Natural killer cell (primary cell): ENCODE measurements at regions not wholly inside any gene's neighbourhood (a gene's known extent, or its start where the extent isn't known, plus 50 kb on each side); places are given as distances from the start of the nearest gene placed in this dataset.

Experiments used
- ATAC-seq, 3 donors: fragments of 150-1000 bp in 2 of 3; fragments of 200-7000 bp in 1 of 3; cut with Tn5 transposase; 1 replicate in 1 of 3; 2 replicates in 2 of 3; pipeline ENCODE4 v1.10.0; 2021; ENCODE audit warnings: mild to moderate bottlenecking in 2 of 3, moderate library complexity in 2 of 3
- DNase-seq, 2 donors: peaks; one replicate each; pipeline versions ENCODE4 v3.0.0 to v3.0.0-alpha.2; 2013 to 2021; ENCODE audit warnings: mixed read lengths in 1 of 2
- H3K27ac ChIP-seq: one replicate; pipeline ENCODE4 v1.5.1; 2013; ENCODE audit warnings: mild to moderate bottlenecking, low read length
- H3K27me3 ChIP-seq: one replicate; pipeline ENCODE4 v1.6.1; 2013; ENCODE audit warnings: low read length; ENCODE audit not compliant: control insufficient read depth, insufficient read depth
- H3K36me3 ChIP-seq: one replicate; pipeline ENCODE4 v1.6.1; 2013; ENCODE audit warnings: low read length; ENCODE audit not compliant: control insufficient read depth, insufficient read depth
- H3K4me1 ChIP-seq: one replicate; pipeline ENCODE4 v1.6.1; 2013; ENCODE audit warnings: low read length; ENCODE audit not compliant: control insufficient read depth, insufficient read depth
- H3K4me3 ChIP-seq: one replicate; pipeline ENCODE4 v1.5.1; 2013; ENCODE audit warnings: low read length
- H3K9me3 ChIP-seq: one replicate; pipeline ENCODE4 v1.6.1; 2013; ENCODE audit warnings: low read length; ENCODE audit not compliant: control insufficient read depth, insufficient read depth
- H3K27ac Mint-ChIP-seq, 2 donors: one replicate each; pipeline ENCODE4 v1.8.0; 2022; ENCODE audit warnings: mild to moderate bottlenecking in 2 of 2, mixed read lengths in 2 of 2, moderate library complexity in 1 of 2
- H3K27me3 Mint-ChIP-seq, 2 donors: one replicate each; pipeline ENCODE4 v1.8.0; 2022; ENCODE audit warnings: low read depth in 2 of 2, mixed read lengths in 2 of 2
- H3K36me3 Mint-ChIP-seq: one replicate; pipeline ENCODE4 v1.8.0; 2022; ENCODE audit warnings: mixed read lengths
- H3K4me1 Mint-ChIP-seq, 2 donors: one replicate each; pipeline ENCODE4 v1.8.0; 2022; ENCODE audit warnings: mixed read lengths in 2 of 2
- H3K4me3 Mint-ChIP-seq: one replicate; pipeline ENCODE4 v1.8.0; 2022; ENCODE audit warnings: mild to moderate bottlenecking, moderate library complexity, mixed read lengths
- H3K9me3 Mint-ChIP-seq, 2 donors: one replicate each; pipeline ENCODE4 v1.8.0; 2022; ENCODE audit warnings: mixed read lengths in 2 of 2
- WGBS: methylation state at CpG from one replicate; pipeline ENCODE4 v1.1.7; 2013; ENCODE audit warnings: missing lambda C conversion rate; ENCODE audit not compliant: insufficient coverage; 5-methylcytosine and 5-hydroxymethylcytosine counted together
- intact Hi-C: fragments of 100-400 bp; cut with micrococcal nuclease; formaldehyde crosslinking; loops from one replicate; pipeline ENCODE4 v1.14.2; 2022
- TF ChIP-seq, protein P1 (sequence below): fragments of 200-600 bp; IDR thresholded peaks from one replicate; pipeline ENCODE4 v1.8.0; 2022; ENCODE audit warnings: antibody characterized with exemption

DNA sequence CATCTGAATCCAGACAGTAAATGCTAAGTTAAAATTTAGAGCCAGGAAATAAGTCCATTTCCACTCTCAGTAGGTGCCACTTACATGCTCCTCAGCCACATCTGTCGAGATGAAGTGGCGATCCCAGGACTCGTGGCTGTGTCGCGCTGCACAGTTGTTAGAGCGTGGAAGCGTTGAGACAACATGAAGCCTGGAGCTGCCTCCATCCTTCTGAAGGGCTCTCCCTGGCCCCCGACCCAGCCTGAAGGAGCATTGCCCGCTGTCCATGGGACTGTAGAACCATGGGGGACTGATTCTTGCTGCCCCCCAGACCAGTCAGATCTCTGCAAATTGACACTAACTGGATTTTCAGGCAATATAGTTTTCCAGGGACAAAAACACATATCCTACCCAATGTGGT, 58.9 kb downstream of the IRX1 start:
- H3K4me3 Mint-ChIP-seq, result no peak overlapping the region
- ATAC-seq (no peak), DNase-seq (no peak)
- 87% methylated on average over 9 of the region's 9 CpGs for WGBS
- no peaks in the 10 kb centered on the region for H3K27me3 ChIP-seq
- H3K27me3 Mint-ChIP-seq, result peaks cover 0 to 9% of the 10 kb centered on the region in 2 donors
- intact Hi-C loops, result no loop called here
- H3K4me3 ChIP-seq, result no peak overlapping the region
- no peaks in the 10 kb centered on the region for H3K4me1 Mint-ChIP-seq
- TF ChIP-seq, protein P1, sequence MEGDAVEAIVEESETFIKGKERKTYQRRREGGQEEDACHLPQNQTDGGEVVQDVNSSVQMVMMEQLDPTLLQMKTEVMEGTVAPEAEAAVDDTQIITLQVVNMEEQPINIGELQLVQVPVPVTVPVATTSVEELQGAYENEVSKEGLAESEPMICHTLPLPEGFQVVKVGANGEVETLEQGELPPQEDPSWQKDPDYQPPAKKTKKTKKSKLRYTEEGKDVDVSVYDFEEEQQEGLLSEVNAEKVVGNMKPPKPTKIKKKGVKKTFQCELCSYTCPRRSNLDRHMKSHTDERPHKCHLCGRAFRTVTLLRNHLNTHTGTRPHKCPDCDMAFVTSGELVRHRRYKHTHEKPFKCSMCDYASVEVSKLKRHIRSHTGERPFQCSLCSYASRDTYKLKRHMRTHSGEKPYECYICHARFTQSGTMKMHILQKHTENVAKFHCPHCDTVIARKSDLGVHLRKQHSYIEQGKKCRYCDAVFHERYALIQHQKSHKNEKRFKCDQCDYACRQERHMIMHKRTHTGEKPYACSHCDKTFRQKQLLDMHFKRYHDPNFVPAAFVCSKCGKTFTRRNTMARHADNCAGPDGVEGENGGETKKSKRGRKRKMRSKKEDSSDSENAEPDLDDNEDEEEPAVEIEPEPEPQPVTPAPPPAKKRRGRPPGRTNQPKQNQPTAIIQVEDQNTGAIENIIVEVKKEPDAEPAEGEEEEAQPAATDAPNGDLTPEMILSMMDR, result no peak
- peaks cover 0 to 2% of the 10 kb centered on the region in 2 donors for H3K9me3 Mint-ChIP-seq
- no peaks in the 10 kb centered on the region for H3K36me3 ChIP-seq
- H3K27ac ChIP-seq, result no peak overlapping the region
- no peaks in the 10 kb centered on the region for H3K4me1 ChIP-seq
- no peaks in the 10 kb centered on the region for H3K36me3 Mint-ChIP-seq
- peaks cover 3% of the 10 kb centered on the region for H3K9me3 ChIP-seq
- H3K27ac Mint-ChIP-seq, result no peak overlapping the region

DNA sequence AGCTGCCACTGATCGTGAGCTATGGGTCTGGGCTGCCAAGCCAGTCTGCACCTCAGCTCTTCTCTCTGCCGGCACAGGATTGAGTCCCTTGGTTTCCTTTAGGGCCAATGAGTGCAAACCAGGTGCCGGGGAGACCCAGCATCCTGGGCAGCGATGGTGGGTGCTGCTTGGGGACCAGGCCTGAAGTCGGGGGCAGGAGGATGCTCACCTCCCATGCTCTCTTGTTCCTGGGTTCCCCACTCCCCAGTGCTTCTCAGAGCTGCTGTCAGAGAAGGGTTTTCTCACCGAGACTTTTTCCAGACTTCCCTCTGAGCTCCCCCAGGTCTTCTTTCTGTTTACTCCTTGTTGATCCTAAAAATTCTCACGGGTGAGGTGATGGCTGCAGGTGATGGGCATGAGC, 61.2 kb downstream of the IRX1 start:
- WGBS, result 81% methylated on average over 6 of the region's 7 CpGs
- no peaks in the 10 kb centered on the region for H3K4me1 ChIP-seq
- Mint-ChIP-seq H3K36me3 (no peaks in the 10 kb centered on the region), H3K27ac (no peak overlapping the region), H3K4me1 (peaks cover 0 to under 1% of the 10 kb centered on the region in 2 donors), H3K9me3 (peaks cover 0 to 2% of the 10 kb centered on the region in 2 donors), H3K4me3 (no peak overlapping the region), H3K27me3 (no peaks in the 10 kb centered on the region)
- intact Hi-C loops, result no loop called here
- ATAC-seq (no peak), DNase-seq (no peak)
- H3K27ac ChIP-seq, result no peak overlapping the region
- no peaks in the 10 kb centered on the region for H3K36me3 ChIP-seq
- peaks cover 3% of the 10 kb centered on the region for H3K9me3 ChIP-seq
- no peak overlapping the region for H3K4me3 ChIP-seq
- TF ChIP-seq, protein P1, result no peak
- H3K27me3 ChIP-seq, result no peaks in the 10 kb centered on the region

DNA sequence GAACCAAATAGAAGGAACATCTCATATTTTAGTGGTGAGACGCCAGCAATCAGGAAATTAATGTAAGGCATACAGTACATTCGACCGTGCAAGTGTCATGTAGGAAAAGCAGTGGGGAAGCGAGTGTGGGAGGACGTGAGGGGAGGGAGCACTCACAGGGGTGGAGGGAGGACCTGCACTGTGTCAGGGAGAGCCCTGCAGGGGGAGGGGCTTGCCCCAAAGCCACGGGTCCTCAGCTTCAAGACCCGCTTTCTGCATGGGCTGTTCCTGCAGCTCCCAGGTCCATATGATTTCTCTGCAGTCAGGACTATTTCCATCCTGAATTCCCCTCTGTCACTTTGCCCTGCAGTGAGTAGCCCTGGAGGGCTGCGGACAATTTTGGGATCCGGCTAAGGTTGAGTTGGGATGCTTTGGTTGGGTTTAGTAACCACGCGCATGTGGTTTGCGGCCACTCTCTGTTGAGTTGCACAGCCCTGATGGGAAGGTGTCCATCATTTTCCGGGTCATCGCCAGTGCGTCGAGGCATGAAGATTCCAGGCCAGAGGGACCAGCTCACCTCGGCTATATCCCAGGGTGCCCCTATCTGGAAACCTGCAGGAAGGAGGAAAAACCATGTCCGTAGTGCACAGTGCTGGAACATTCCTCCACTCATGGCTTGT, 61.9 kb downstream of the IRX1 start:
- no peak overlapping the region for H3K4me3 Mint-ChIP-seq
- intact Hi-C loops, result no loop called here
- Histone ChIP-seq H3K36me3 (no peaks in the 10 kb centered on the region), H3K9me3 (peaks cover 3% of the 10 kb centered on the region), H3K4me3 (no peak overlapping the region), H3K27me3 (no peaks in the 10 kb centered on the region), H3K4me1 (no peaks in the 10 kb centered on the region), H3K27ac (no peak overlapping the region)
- ATAC-seq, result no peak
- DNase-seq, result no peak
- peaks cover 0 to 2% of the 10 kb centered on the region in 2 donors for H3K9me3 Mint-ChIP-seq
- no peak overlapping the region for H3K27ac Mint-ChIP-seq
- H3K27me3 Mint-ChIP-seq, result no peaks in the 10 kb centered on the region
- TF ChIP-seq, protein P1, result no peak
- WGBS, result 86% methylated on average over 17 of the region's 18 CpGs
- peaks cover 6 to 7% of the 10 kb centered on the region in 2 donors for H3K4me1 Mint-ChIP-seq
- no peaks in the 10 kb centered on the region for H3K36me3 Mint-ChIP-seq

DNA sequence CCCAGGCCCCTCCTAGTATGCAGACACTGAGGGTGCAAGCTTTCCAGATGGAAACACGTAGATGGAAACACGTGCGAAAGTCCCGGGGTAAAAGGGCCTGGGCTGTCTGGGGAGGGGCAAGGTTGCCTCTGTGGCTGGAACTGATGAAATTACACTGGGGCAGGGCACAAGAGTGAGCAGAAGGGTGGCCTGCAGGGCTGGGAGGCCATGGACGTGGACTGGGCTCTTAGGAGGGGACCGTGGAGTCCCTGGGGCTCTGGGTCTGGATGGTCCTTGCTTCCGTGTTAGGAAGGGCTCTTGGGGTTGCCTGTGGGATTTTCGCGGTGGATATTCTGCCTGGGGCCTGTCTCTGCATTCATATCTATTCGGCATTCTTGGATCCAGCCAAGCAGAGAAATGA, 63.3 kb downstream of the IRX1 start:
- Histone ChIP-seq H3K4me1 (no peaks in the 10 kb centered on the region), H3K36me3 (no peaks in the 10 kb centered on the region), H3K4me3 (no peak overlapping the region), H3K9me3 (peaks cover 3% of the 10 kb centered on the region), H3K27ac (no peak overlapping the region), H3K27me3 (no peaks in the 10 kb centered on the region)
- WGBS, result 89% methylated on average over 10 of the region's 10 CpGs
- intact Hi-C loops, result no loop called here
- peaks cover 7 to 10% of the 10 kb centered on the region in 2 donors for H3K4me1 Mint-ChIP-seq
- no peak overlapping the region for H3K4me3 Mint-ChIP-seq
- TF ChIP-seq, protein P1, result no peak
- no peaks in the 10 kb centered on the region for H3K36me3 Mint-ChIP-seq
- no peaks in the 10 kb centered on the region for H3K27me3 Mint-ChIP-seq
- ATAC-seq (no peak), DNase-seq (no peak)
- no peaks in the 10 kb centered on the region for H3K9me3 Mint-ChIP-seq
- no peak overlapping the region for H3K27ac Mint-ChIP-seq
